ENCODE measurements at regions not wholly inside any gene's neighbourhood (a gene's known extent, or its start where the extent isn't known, plus 50 kb on each side); places are given as distances from the start of the nearest gene placed in this dataset.

GRCh38 chr21:16974060-16974459 is 538.8 kb upstream of the CXADR start:
- TF ChIP-seq, protein P1, sequence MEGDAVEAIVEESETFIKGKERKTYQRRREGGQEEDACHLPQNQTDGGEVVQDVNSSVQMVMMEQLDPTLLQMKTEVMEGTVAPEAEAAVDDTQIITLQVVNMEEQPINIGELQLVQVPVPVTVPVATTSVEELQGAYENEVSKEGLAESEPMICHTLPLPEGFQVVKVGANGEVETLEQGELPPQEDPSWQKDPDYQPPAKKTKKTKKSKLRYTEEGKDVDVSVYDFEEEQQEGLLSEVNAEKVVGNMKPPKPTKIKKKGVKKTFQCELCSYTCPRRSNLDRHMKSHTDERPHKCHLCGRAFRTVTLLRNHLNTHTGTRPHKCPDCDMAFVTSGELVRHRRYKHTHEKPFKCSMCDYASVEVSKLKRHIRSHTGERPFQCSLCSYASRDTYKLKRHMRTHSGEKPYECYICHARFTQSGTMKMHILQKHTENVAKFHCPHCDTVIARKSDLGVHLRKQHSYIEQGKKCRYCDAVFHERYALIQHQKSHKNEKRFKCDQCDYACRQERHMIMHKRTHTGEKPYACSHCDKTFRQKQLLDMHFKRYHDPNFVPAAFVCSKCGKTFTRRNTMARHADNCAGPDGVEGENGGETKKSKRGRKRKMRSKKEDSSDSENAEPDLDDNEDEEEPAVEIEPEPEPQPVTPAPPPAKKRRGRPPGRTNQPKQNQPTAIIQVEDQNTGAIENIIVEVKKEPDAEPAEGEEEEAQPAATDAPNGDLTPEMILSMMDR (IDR thresholded peaks at IDR 0.05), result no peak
- no peak for TF ChIP-seq POLR2A (IDR thresholded peaks at IDR 0.05)
